OCI-LY1 (cell line): ENCODE measurements at regions not wholly inside any gene's neighbourhood (a gene's known extent, or its start where the extent isn't known, plus 50 kb on each side); places are given as distances from the start of the nearest gene placed in this dataset.

Experiments used
- H2AFZ ChIP-seq: fragments of 200-600 bp; sonication (generic), shearing (Covaris generic); 2 replicates; pipeline ENCODE4 v1.6.0; 2014; ENCODE audit warnings: antibody characterized with exemption, mild to moderate bottlenecking, low read length
- H3F3A ChIP-seq: fragments of 200-600 bp; sonication (generic), shearing (Covaris generic); 2 replicates; pipeline ENCODE4 v1.6.0; 2014; ENCODE audit warnings: mild to moderate bottlenecking, antibody characterized with exemption, low read length, moderate library complexity; ENCODE audit not compliant: insufficient read depth
- H3K27ac ChIP-seq: fragments of 200-600 bp; sonication (generic); 2 replicates; pipeline ENCODE4 v1.5.1; 2014; ENCODE audit warnings: low read length, mixed run types, mild to moderate bottlenecking, low read depth; ENCODE audit not compliant: poor library complexity, severe bottlenecking
- H3K27me3 ChIP-seq: fragments of 200-600 bp; sonication (generic); 2 replicates; pipeline ENCODE4 v1.6.0; 2014; ENCODE audit warnings: antibody characterized with exemption, mild to moderate bottlenecking, low read length, moderate library complexity; ENCODE audit not compliant: insufficient read depth
- H3K36me3 ChIP-seq: fragments of 200-600 bp; sonication (generic); 2 replicates; pipeline ENCODE4 v1.6.1; 2014; ENCODE audit warnings: mild to moderate bottlenecking, antibody characterized with exemption, low read length, moderate library complexity, mixed read lengths; ENCODE audit not compliant: insufficient read depth
- H3K4me1 ChIP-seq: fragments of 200-600 bp; sonication (generic); 2 replicates; pipeline ENCODE4 v1.5.1; 2014; ENCODE audit warnings: mild to moderate bottlenecking, low read length, moderate library complexity; ENCODE audit not compliant: insufficient read depth, severe bottlenecking
- H3K4me2 ChIP-seq: fragments of 200-600 bp; sonication (generic), shearing (Covaris generic); 2 replicates; pipeline ENCODE4 v1.6.1; 2014; ENCODE audit warnings: low read length
- H3K4me3 ChIP-seq: fragments of 200-600 bp; sonication (generic); 2 replicates; pipeline ENCODE4 v1.5.1; 2014; ENCODE audit warnings: low read length, low read depth, mild to moderate bottlenecking, mixed read lengths; ENCODE audit not compliant: poor library complexity, severe bottlenecking
- H3K79me2 ChIP-seq: fragments of 200-600 bp; shearing (Covaris generic); 2 replicates; pipeline ENCODE4 v1.6.1; 2016; ENCODE audit warnings: mixed run types, low read length, mixed read lengths; ENCODE audit not compliant: insufficient read depth
- H3K9ac ChIP-seq: fragments of 200-600 bp; sonication (generic), shearing (Covaris generic); 2 replicates; pipeline ENCODE4 v1.6.1; 2014; ENCODE audit warnings: mild to moderate bottlenecking, low read length, mixed read lengths
- H3K9me2 ChIP-seq: fragments of 200-600 bp; sonication (generic), shearing (Covaris generic); 2 replicates; pipeline ENCODE4 v1.6.1; 2014; ENCODE audit warnings: low read depth, mild to moderate bottlenecking, low read length, mixed read lengths
- H3K9me3 ChIP-seq: fragments of 200-600 bp; shearing (Covaris generic); 2 replicates; pipeline ENCODE4 v1.6.1; 2014; ENCODE audit warnings: low read length, mixed read lengths
- H4K20me1 ChIP-seq: fragments of 200-600 bp; sonication (generic), shearing (Covaris generic); 2 replicates; pipeline ENCODE4 v1.6.0; 2016; ENCODE audit warnings: mild to moderate bottlenecking, low read length; ENCODE audit not compliant: insufficient read depth
- EZH2 ChIP-seq: fragments of 200-600 bp; sonication (generic), shearing (Covaris generic); IDR thresholded peaks from 2 replicates; pipeline ENCODE4 v1.8.0; 2017; ENCODE audit warnings: borderline replicate concordance, mixed run types, mild to moderate bottlenecking, antibody characterized with exemption, low read length, moderate library complexity, mixed read lengths
- TF ChIP-seq, protein P1 (sequence below): fragments of 200-600 bp; sonication (generic), shearing (Covaris generic); IDR thresholded peaks from 2 replicates; pipeline ENCODE4 v1.5.1; 2017; ENCODE audit warnings: mild to moderate bottlenecking, antibody characterized with exemption, low read length, moderate library complexity, mixed read lengths

DNA sequence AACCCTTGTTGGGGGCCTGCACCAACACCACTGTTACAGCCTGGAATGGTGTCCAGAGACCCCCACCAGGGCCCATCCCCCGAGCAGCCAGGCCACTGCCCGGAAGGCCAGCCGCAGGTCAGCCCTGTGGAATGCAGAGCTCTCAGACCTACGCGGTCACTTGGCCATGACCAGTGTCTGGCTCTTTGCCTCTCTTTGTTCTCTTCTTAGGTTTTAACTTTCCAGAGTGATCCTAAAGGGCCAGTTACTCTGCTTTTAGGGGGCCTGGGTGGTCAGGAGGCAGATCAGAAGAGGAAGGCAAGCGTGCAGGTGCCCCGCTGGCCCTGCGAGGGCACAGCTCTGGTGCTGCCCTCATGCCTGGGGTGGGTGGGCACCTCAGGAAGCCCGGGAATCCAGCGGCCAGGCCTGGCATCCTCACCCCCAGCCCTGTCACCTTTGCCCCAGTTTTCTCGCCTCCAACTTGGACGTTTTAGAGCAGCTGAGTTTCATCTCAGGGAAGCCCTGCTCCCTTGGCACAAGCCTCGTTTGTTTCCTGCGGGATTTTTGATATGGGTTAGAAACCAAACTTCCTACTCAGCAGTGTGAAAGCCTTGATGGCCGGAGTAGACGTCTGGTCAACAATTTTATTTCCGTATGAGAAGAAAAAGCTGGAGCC, 62.5 kb upstream of the CHST15 start:
- Histone ChIP-seq H3K4me3 (no peak overlapping the region), H3K4me2 (no peak overlapping the region), H4K20me1 (no peaks in the 10 kb centered on the region), H2AFZ (no peak overlapping the region), H3K9me3 (no peaks in the 10 kb centered on the region), H3K27me3 (no peaks in the 10 kb centered on the region), H3K27ac (no peak overlapping the region), H3F3A (no peaks in the 10 kb centered on the region), H3K36me3 (no peaks in the 10 kb centered on the region), H3K4me1 (peaks cover 50% of the 10 kb centered on the region), H3K79me2 (no peaks in the 10 kb centered on the region), H3K9ac (no peak overlapping the region), H3K9me2 (no peaks in the 10 kb centered on the region)
- TF ChIP-seq, protein P1, sequence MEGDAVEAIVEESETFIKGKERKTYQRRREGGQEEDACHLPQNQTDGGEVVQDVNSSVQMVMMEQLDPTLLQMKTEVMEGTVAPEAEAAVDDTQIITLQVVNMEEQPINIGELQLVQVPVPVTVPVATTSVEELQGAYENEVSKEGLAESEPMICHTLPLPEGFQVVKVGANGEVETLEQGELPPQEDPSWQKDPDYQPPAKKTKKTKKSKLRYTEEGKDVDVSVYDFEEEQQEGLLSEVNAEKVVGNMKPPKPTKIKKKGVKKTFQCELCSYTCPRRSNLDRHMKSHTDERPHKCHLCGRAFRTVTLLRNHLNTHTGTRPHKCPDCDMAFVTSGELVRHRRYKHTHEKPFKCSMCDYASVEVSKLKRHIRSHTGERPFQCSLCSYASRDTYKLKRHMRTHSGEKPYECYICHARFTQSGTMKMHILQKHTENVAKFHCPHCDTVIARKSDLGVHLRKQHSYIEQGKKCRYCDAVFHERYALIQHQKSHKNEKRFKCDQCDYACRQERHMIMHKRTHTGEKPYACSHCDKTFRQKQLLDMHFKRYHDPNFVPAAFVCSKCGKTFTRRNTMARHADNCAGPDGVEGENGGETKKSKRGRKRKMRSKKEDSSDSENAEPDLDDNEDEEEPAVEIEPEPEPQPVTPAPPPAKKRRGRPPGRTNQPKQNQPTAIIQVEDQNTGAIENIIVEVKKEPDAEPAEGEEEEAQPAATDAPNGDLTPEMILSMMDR: no peak
- TF ChIP-seq EZH2: no peak

DNA sequence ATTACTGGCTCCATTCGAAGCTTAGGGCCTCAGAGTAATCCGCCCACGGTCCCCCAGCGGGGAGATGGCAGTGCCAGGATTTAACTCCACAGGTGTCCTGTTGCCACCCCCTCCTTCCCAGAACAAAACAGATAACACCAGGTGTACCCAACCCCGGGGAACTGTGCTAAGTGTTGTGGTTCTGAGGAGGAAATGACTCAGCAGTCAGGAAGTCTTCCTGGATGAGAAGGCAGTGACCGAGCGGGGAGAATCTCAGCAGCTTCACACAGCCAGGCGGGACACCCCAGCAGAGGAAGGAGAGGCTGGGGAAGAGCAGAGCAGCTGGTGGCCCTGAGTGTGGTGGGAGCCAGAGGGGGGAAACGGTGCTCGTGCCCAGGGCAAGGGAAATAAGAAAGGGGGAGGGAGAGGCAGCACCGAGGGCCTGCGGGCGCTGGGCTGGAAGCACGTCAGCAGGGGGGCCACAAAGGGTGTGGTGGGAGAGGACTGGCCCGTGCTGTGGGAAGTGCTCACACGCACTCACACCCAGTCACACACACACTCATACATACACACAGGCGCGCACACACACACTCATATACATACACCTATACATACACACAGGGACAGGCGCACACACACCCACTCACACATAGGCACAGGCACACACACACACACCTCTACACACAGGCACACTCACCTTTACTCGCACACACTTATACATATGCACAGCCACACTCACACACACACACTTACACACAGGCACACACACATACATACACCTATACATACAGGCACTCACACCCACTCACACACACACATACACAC, 59.8 kb upstream of the CHST15 start:
- H3K27me3 ChIP-seq: no peaks in the 10 kb centered on the region
- peaks cover 56% of the 10 kb centered on the region for H3K4me1 ChIP-seq
- peak overlapping the region; percentile 35; the same call in 1 of the 2 replicates for H3K9ac ChIP-seq
- no peak overlapping the region for H3K4me3 ChIP-seq
- no peaks in the 10 kb centered on the region for H3K9me3 ChIP-seq
- no peaks in the 10 kb centered on the region for H3F3A ChIP-seq
- no peaks in the 10 kb centered on the region for H3K79me2 ChIP-seq
- H3K36me3 ChIP-seq: no peaks in the 10 kb centered on the region
- H3K4me2 ChIP-seq: peak overlapping the region; percentile 46
- H4K20me1 ChIP-seq: no peaks in the 10 kb centered on the region
- H2AFZ ChIP-seq: no peak overlapping the region
- peak overlapping the region; percentile 73 for H3K27ac ChIP-seq
- H3K9me2 ChIP-seq: no peaks in the 10 kb centered on the region
- TF ChIP-seq, protein P1: no peak
- TF ChIP-seq EZH2: no peak

DNA sequence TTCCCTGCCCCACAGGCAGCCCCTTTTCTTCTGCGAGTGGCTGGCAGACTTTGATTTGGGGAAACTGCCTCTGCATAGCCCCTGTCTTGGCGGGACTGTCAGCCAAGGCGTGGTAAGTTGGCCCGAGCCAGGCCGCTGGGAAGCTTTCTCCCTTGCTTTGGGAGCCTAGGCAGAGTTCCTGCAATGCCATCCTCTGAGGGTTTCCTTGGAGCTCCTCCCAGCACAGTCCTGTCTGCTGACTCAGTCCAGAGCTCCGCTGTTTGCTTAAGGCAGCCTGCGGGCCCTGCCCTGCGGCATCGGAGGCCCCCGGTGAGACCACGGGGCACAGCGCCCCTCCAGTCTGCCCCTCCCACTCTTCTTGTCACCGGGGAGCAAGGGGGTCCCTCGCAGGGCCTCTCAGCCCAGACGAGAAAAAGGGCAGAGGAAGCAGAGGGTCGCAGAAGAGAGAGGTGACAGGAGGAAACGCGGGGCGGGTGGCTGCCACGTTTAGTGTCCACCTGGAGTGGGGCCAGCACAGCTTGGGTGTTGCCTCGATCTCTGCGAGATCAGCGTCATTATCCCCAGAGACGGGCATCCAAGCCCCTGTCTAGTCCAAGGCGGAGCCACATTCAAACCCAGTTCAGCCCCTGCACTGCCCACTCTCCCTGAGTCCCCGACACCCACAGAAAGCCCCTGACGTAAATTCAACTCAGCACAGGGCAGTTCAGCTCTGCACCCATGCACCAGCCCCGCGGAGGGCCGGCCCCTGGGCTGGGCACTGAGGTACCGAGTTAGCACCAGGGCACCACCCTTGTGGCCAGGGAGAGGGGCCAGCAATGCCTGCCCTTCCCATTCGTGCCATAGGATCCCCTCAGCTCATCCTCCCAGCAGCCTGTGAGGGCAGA, 59.0 kb upstream of the CHST15 start:
- no peaks in the 10 kb centered on the region for H3K9me3 ChIP-seq
- no peaks in the 10 kb centered on the region for H3K9me2 ChIP-seq
- H4K20me1 ChIP-seq: no peaks in the 10 kb centered on the region
- H3K9ac ChIP-seq: peak overlapping the region; percentile 35; the same call in 1 of the 2 replicates
- no peak overlapping the region for H2AFZ ChIP-seq
- H3K4me1 ChIP-seq: peaks cover 64% of the 10 kb centered on the region
- no peaks in the 10 kb centered on the region for H3F3A ChIP-seq
- no peaks in the 10 kb centered on the region for H3K36me3 ChIP-seq
- H3K4me2 ChIP-seq: peak overlapping the region; percentile 46
- no peak for TF ChIP-seq EZH2
- TF ChIP-seq, protein P1: no peak
- H3K27me3 ChIP-seq: no peaks in the 10 kb centered on the region
- peak overlapping the region; percentile 73 for H3K27ac ChIP-seq
- no peaks in the 10 kb centered on the region for H3K79me2 ChIP-seq
- H3K4me3 ChIP-seq: no peak overlapping the region
